Panc1 (cell line): ENCODE measurements at regions not wholly inside any gene's neighbourhood (a gene's known extent, or its start where the extent isn't known, plus 50 kb on each side); places are given as distances from the start of the nearest gene placed in this dataset.

Source experiments
- TF ChIP-seq, protein P1 (sequence below): fragments of 450-650 bp; IDR thresholded peaks from 2 replicates; pipeline ENCODE4 v1.5.1; 2017; ENCODE audit warnings: mild to moderate bottlenecking
- TF ChIP-seq, protein P2 (sequence below), 2 experiments: IDR thresholded peaks; 2 replicates each; pipeline ENCODE4 v1.6.1; 2011 to 2012; ENCODE audit warnings: low read depth in 2 of 2, control low read depth in 1 of 2, low read length in 1 of 2, mild to moderate bottlenecking in 1 of 2, moderate library complexity in 1 of 2; ENCODE audit not compliant: insufficient read depth in 1 of 2

DNA sequence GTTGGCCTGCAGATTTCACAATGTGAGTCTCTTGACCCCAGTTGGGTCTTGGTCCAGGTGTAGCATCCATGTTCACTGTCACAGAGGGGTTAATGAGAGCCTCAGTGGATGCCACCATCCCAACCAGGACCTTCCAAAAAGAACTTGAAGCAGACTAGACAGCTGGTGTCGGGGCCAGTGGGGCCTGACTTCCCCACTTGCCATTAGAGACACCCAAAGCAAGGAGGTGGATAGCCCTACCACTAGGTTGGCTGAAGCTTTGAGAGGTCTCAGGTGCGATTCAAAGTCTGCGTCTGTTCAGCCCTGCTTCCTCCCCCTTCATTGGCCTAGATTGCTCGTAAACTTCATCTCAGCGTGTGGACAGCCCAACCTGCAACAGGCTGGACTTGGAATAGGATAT, 196.4 kb upstream of the RREB1 start:
- TF ChIP-seq, protein P1, sequence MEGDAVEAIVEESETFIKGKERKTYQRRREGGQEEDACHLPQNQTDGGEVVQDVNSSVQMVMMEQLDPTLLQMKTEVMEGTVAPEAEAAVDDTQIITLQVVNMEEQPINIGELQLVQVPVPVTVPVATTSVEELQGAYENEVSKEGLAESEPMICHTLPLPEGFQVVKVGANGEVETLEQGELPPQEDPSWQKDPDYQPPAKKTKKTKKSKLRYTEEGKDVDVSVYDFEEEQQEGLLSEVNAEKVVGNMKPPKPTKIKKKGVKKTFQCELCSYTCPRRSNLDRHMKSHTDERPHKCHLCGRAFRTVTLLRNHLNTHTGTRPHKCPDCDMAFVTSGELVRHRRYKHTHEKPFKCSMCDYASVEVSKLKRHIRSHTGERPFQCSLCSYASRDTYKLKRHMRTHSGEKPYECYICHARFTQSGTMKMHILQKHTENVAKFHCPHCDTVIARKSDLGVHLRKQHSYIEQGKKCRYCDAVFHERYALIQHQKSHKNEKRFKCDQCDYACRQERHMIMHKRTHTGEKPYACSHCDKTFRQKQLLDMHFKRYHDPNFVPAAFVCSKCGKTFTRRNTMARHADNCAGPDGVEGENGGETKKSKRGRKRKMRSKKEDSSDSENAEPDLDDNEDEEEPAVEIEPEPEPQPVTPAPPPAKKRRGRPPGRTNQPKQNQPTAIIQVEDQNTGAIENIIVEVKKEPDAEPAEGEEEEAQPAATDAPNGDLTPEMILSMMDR = no peak
- TF ChIP-seq, protein P2, sequence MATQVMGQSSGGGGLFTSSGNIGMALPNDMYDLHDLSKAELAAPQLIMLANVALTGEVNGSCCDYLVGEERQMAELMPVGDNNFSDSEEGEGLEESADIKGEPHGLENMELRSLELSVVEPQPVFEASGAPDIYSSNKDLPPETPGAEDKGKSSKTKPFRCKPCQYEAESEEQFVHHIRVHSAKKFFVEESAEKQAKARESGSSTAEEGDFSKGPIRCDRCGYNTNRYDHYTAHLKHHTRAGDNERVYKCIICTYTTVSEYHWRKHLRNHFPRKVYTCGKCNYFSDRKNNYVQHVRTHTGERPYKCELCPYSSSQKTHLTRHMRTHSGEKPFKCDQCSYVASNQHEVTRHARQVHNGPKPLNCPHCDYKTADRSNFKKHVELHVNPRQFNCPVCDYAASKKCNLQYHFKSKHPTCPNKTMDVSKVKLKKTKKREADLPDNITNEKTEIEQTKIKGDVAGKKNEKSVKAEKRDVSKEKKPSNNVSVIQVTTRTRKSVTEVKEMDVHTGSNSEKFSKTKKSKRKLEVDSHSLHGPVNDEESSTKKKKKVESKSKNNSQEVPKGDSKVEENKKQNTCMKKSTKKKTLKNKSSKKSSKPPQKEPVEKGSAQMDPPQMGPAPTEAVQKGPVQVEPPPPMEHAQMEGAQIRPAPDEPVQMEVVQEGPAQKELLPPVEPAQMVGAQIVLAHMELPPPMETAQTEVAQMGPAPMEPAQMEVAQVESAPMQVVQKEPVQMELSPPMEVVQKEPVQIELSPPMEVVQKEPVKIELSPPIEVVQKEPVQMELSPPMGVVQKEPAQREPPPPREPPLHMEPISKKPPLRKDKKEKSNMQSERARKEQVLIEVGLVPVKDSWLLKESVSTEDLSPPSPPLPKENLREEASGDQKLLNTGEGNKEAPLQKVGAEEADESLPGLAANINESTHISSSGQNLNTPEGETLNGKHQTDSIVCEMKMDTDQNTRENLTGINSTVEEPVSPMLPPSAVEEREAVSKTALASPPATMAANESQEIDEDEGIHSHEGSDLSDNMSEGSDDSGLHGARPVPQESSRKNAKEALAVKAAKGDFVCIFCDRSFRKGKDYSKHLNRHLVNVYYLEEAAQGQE (IDR thresholded peaks at IDR 0.05; ENCODE audit: insufficient read depth in 1 of 2, low read depth in 2 of 2, low read length in 1 of 2) = no peak
